Medulla oblongata (tissue), 1 donor: ENCODE measurements at regions not wholly inside any gene's neighbourhood (a gene's known extent, or its start where the extent isn't known, plus 50 kb on each side); places are given as distances from the start of the nearest gene placed in this dataset.

Source experiments
- DNase-seq: peaks from one replicate; pipeline ENCODE4 v3.0.0-alpha.2; 2015; ENCODE audit errors: extremely low spot score

GRCh38 chr15:88316586-88316985 lies 60.0 kb upstream of the NTRK3 start:
- DNase-seq: no peak

GRCh38 chr15:88315221-88315878 lies 58.8 kb upstream of the NTRK3 start:
- no peak for DNase-seq

- no peak for DNase-seq
Observed at GRCh38 chr15:88312941-88313579, 56.5 kb upstream of the NTRK3 start.

- no peak for DNase-seq
Observed at GRCh38 chr15:88309363-88309762, 52.8 kb upstream of the NTRK3 start.

- no peak for DNase-seq
Observed at GRCh38 chr15:88307344-88307743, 50.8 kb upstream of the NTRK3 start.
